GM12873 (cell line): ENCODE measurements at regions not wholly inside any gene's neighbourhood (a gene's known extent, or its start where the extent isn't known, plus 50 kb on each side); places are given as distances from the start of the nearest gene placed in this dataset.

Experiments
- CTCF ChIP-seq: IDR thresholded peaks from 2 replicates; pipeline ENCODE4 v1.5.1; 2012; ENCODE audit warnings: low read depth, mild to moderate bottlenecking, moderate library complexity, low read length, control low read depth; ENCODE audit not compliant: insufficient read depth; ENCODE audit errors: missing control alignments

DNA sequence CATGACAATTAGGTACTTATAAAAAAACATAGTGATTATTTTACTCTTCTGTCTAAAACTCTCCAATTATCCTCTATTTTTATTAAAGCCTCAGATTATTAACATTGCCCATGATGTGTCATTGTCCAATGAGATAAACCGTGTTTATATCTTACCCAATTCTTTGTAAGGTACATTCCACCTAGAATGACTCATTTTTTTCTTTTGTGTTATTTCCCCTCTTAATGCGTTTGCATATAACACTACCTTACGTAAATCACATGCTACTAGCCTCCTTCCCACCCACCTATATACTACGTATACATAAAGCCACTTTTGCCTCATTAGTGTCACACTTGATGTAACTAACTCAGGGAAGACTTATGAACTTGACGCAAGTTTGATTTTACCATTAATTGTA lies 336.3 kb upstream of the PTCHD4 start:
- TF ChIP-seq CTCF, result no peak

DNA sequence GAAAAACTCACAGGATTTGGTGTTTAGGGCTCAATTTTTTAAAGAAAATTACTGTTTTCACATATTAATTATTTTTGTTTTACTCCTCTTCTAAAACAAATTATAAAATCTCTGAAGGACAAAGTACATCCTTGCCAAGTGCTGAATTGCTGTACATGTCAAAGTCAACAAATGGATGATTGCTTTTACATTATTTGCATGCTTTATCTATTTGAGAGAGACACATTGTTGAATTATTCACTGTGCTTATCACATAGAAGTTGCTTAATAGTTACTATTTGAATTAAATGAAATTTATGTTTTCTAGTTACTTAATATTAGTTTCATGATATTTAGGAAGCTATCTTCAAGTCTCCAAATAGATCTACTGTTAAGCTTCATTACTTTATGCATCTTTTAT lies 318.6 kb upstream of the PTCHD4 start:
- no peak for TF ChIP-seq CTCF

DNA sequence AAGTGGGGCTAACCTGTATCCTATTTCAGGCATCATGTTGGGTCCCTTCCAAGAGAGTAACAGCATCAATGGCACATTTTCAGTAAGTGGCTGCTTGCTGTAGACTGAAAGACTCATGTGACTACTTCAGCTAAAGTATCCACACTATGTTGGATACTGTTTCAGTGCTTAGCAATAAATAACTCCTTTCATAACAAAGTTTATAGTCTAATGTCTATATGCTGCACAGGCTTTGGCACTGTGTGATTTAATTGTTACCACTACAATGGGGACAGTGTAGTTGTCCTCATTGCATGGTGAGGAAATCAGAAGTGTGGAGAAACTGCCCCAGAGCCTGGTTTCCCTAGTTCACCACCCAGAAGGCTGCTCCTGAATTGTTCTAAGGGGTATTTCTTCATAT lies 318.0 kb upstream of the PTCHD4 start:
- no peak for TF ChIP-seq CTCF

DNA sequence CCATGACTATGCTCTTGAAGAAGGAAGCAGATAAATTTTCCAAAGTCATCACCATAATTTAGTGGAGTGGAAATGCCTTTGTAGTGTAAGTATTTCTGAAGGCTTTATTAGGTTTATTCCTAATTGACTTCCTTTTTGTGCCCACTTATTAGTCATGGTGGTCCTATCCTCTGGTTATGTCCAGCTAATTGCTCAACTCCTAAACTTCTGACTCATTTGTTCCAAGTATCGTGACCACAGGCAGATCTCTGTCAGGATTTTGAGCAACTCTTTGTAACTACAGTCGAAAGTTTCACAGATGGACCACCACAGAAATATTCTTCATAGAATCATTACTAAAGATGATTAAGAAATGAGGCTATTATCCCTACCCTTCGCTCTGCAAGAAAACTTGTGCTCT lies 315.6 kb upstream of the PTCHD4 start:
- no peak for TF ChIP-seq CTCF

GRCh38 chr6:48423640-48424365 lies 312.8 kb upstream of the PTCHD4 start:
- TF ChIP-seq CTCF, result no peak

DNA sequence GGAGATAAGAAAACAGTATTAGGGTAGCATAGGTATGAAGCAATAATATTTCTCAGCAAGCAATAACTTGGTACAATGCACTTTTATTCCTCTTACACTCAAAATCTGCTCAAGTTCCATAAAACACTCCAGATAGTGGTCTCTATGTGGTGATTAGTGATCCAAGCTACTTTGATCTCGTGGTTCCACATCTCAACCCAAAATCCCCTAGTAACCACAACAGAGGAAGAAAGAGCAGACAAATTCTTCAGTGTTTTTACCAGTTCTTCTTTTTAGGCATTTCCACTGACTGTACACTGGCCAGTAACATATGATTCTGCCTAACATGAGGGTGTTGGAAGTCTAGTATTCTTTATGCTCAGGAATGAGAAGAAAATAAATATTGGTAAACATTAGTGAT lies 309.0 kb upstream of the PTCHD4 start:
- TF ChIP-seq CTCF, result no peak

DNA sequence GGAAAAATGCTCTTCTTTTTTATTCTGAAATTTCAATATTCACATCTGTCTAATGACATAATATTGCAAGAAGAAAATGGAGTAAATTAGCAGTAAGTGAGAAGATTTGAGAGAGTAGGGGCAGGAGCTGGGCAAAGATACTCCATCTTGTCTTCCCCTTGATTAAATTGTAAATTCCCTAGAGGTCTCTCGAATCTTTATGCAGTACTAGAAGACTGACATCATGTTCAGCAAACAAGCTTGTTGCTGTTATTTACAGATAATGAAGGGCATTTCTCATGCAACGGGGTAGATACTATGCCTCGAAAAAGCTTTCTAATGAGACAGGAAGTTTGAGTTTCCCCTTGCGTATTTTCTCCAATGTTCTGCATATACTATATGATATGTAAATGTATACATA lies 306.9 kb upstream of the PTCHD4 start:
- no peak for TF ChIP-seq CTCF

- TF ChIP-seq CTCF, result no peak
These were observed 301.7 kb upstream of the PTCHD4 start for GRCh38 chr6:48412656-48413055.
